ENCODE measurements at regions not wholly inside any gene's neighbourhood (a gene's known extent, or its start where the extent isn't known, plus 50 kb on each side); places are given as distances from the start of the nearest gene placed in this dataset.

DNA sequence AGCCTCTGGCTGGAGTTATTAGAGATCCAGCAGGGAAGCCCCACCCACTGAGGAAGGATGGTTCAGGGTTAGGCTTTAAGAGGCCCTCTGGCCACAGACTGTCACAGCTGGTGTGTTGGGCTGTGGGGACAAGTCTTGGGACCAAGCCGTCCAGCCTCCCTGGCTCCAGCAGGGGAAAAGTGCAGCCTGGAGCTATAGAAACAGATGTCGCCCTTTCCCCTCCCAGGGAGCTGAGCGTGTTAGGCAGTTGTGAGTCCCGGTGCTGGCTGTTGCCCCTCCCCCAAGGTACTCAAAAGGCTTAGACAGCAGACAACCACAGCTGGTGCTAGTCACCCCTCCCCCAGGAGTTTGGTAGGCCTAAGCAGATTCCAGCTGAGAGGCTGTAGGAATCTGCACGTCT is 143.4 kb downstream of the TMEM168 start:
- WGBS, 3 donors = 14 to 16% (median 16%) methylated on average over 5 of the region's 5 CpGs
- Histone ChIP-seq H3K9me3 (peaks cover 6% of the 10 kb centered on the region), H3K27ac (no peak overlapping the region), H3K4me1 (no peaks in the 10 kb centered on the region), H3K4me3 (no peak overlapping the region), H3K36me3 (ENCODE audit: insufficient read depth in 1 of 2, low read depth in 1 of 2) (no peaks in the 10 kb centered on the region), H3K27me3 (ENCODE audit: insufficient read depth in 3 of 3, low read length in 2 of 3) (no peaks in the 10 kb centered on the region)
- intact Hi-C loops (cut with DNase I) = no loop called here
- ATAC-seq (no peak), DNase-seq (no peak)
- TF ChIP-seq, protein P1, sequence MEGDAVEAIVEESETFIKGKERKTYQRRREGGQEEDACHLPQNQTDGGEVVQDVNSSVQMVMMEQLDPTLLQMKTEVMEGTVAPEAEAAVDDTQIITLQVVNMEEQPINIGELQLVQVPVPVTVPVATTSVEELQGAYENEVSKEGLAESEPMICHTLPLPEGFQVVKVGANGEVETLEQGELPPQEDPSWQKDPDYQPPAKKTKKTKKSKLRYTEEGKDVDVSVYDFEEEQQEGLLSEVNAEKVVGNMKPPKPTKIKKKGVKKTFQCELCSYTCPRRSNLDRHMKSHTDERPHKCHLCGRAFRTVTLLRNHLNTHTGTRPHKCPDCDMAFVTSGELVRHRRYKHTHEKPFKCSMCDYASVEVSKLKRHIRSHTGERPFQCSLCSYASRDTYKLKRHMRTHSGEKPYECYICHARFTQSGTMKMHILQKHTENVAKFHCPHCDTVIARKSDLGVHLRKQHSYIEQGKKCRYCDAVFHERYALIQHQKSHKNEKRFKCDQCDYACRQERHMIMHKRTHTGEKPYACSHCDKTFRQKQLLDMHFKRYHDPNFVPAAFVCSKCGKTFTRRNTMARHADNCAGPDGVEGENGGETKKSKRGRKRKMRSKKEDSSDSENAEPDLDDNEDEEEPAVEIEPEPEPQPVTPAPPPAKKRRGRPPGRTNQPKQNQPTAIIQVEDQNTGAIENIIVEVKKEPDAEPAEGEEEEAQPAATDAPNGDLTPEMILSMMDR (IDR thresholded peaks at IDR 0.05) = no peak

DNA sequence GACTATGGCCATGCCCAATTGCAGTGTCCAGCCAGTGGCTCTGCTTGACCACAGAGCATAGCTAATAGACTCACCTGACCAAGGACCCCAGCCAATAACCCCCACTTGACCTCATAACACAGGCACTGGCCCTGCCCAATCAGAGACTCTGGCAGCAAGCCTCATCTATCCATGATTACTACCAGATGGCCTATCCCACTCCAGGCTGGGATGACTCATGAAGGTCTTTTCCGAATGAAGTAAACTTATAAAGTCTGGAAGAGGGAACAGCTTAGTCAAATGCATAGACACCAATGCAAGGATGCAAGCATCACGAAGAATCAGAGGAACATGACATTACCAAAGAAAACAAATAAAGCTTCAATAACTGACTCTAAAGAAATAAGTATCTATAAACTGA is 141.4 kb downstream of the TMEM168 start:
- Histone ChIP-seq H3K4me3 (no peak overlapping the region), H3K9me3 (peaks cover 6% of the 10 kb centered on the region), H3K27ac (no peak overlapping the region), H3K36me3 (ENCODE audit: insufficient read depth in 1 of 2, low read depth in 1 of 2) (no peaks in the 10 kb centered on the region), H3K4me1 (no peaks in the 10 kb centered on the region), H3K27me3 (ENCODE audit: insufficient read depth in 3 of 3, low read length in 2 of 3) (no peaks in the 10 kb centered on the region)
- 66 to 92% (median 88%) methylated on average over 2 of the region's 2 CpGs for WGBS, 3 donors
- TF ChIP-seq, protein P1 (IDR thresholded peaks at IDR 0.05) = no peak
- no peak for ATAC-seq
- DNase-seq = no peak
- intact Hi-C loops (cut with DNase I) = loop anchor here in 1 of 2 donors (1.0 kb wide), 1 partner anchor 9 kb away; no protein-coding TSS in a partner anchor

DNA sequence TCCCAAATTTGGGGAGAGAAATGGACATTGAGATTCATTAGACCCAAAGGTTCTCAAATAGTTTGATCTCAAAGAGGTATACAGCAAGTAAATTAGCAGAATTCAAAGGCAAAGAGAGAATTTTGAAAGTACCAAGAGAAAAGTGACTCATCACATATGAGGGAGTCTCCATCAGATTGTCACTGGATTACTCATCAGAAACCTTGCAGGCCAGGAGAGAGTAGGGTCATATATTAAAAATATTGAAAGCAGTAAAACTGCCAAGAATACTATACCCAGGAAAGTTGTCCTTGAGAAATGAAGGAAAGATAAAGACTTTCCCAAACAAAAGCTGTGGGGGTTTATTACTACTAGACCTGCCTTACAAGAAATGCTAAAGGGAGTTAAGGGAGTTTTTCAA is 140.6 kb downstream of the TMEM168 start:
- ATAC-seq (no peak), DNase-seq (no peak)
- Histone ChIP-seq H3K36me3 (ENCODE audit: insufficient read depth in 1 of 2, low read depth in 1 of 2) (no peaks in the 10 kb centered on the region), H3K9me3 (peaks cover 6% of the 10 kb centered on the region), H3K27me3 (ENCODE audit: insufficient read depth in 3 of 3, low read length in 2 of 3) (no peaks in the 10 kb centered on the region), H3K27ac (no peak overlapping the region), H3K4me1 (no peaks in the 10 kb centered on the region), H3K4me3 (no peak overlapping the region)
- TF ChIP-seq, protein P1 (IDR thresholded peaks at IDR 0.05) = no peak
- intact Hi-C loops (cut with DNase I) = loop anchor here in 1 of 2 donors (1.0 kb wide), 1 partner anchor 8 kb away; no protein-coding TSS in a partner anchor

DNA sequence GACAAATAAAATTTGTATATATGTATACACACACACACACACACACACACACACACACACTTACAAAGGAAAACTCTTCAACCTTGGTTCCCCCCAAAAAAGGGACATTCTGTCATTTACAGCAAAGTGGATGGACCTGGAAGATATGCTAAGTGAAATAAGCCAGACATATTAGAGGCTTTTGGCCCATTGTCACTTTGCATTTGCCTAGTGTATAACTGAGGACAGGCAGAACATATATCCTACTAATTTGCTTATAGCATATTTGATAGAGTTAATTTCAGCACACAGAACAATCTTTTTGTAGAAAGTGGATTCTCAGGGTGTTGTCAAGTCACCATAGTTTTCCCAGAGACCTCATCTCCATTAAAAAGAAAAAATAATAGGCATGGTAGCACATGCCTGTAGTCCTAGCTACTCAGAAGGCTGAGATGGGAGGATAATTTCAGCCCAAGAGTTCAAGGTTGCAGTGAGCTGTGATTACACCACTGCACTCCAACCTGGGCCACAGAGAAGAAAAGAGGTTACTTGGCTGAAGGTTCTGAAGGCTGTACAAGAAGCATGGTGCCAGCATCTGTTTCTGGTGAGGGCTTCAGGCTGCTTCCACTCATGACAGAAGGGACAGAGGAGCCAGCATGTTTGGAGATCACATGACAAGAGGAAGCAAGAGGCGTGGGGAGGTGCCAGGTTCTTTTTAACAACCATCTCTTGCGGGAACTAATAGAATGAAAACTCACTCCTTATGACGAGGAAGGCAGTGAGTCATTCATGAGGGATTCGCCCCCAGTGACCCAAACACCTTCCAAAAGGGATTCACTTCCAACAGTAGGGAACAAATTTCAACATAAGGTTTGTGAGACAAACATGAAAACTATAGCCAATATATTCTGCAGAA is 135.6 kb downstream of the TMEM168 start:
- H3K36me3 ChIP-seq (ENCODE audit: insufficient read depth in 1 of 2, low read depth in 1 of 2) = no peaks in the 10 kb centered on the region
- H3K27ac ChIP-seq = no peak overlapping the region
- DNase-seq = no peak
- TF ChIP-seq, protein P1 (IDR thresholded peaks at IDR 0.05) = no peak
- intact Hi-C loops (cut with DNase I) = no loop called here
- no peak for ATAC-seq
- no peak overlapping the region for H3K4me3 ChIP-seq
- H3K4me1 ChIP-seq = no peaks in the 10 kb centered on the region
- H3K9me3 ChIP-seq = peaks cover 4% of the 10 kb centered on the region
- 50 to 61% (median 56%) methylated on average over 4 of the region's 4 CpGs for WGBS, 3 donors
- H3K27me3 ChIP-seq (ENCODE audit: insufficient read depth in 3 of 3, low read length in 2 of 3) = no peaks in the 10 kb centered on the region
